ENCODE measurements at regions not wholly inside any gene's neighbourhood (a gene's known extent, or its start where the extent isn't known, plus 50 kb on each side); places are given as distances from the start of the nearest gene placed in this dataset.

GRCh38 chr10:61314273-61314672, 138.9 kb downstream of the TMEM26 start:
- TF ChIP-seq CTCF (IDR thresholded peaks at IDR 0.05; ENCODE audit: poor library complexity) (no peak), EZH2 (IDR thresholded peaks at IDR 0.05; ENCODE audit: borderline replicate concordance) (no peak)
